Fibroblast of skin of scalp (primary cell): ENCODE measurements at regions not wholly inside any gene's neighbourhood (a gene's known extent, or its start where the extent isn't known, plus 50 kb on each side); places are given as distances from the start of the nearest gene placed in this dataset.
"Not testable (repeated sequence)": the region's sequence is repeated elsewhere in the genome, so short reads cannot be mapped to it uniquely, and the experiment has no call there.

ENCODE experiments used
- DNase-seq: peaks from one replicate; pipeline ENCODE4 v3.0.0-alpha.2; 2013

DNA sequence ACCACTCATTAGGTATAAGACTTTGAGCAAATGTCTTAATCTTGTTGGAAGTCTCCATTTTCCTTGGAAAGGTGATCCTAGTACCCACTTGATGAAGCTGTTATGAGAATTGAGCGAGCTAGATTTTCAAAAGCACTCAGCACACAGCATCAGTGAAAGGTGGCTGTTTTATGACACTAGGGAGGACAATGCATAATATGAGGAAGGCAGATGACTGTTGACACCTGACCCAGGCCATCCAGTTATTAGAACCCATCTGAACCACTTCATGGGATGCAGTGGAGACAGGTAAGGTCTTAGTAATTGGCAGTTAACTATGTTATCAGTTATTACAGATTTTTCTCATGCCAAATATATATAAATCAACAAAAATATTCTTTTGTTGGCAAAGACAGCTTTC is 369.9 kb upstream of the PDE3A start:
- DNase-seq = no peak

DNA sequence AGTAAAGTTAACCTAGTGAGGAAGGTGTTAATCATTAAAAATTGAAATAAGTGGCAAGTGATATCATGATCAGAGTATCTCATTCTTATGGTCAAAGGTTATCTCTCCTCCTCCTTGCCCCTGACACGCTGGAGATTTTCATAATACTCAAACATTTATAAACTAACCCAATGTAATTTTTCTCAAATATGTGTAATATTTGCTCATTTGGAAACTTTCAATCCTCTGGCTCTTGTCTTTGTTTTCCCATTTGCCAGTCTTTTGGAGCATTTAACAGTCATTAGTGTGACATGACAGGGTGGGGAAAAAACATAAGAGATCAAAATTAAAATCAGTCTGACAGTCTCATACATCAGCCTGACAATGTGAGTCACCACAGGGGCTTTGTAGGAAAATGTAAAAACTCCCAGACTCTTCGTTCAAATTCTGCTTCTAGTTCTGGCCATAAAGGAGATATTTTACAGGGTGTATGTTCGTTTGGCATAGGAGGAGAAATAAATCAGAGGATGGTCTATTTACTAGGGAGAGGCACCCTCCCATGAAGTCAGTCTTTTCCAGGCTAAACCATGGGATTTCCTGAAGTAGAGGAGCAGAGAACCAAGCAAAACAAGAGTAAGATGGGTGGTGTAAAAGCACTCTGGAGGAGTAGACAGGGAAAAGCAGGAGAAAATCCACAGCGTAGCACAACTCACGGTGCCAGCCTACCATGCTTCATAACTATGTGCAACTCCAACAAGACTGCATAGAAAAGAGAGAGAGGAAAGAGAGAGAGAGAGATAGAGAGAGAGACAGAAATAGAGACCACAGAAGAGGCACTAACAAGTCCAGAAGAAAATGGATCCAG is 369.2 kb upstream of the PDE3A start:
- peak; percentile 49 for DNase-seq

DNA sequence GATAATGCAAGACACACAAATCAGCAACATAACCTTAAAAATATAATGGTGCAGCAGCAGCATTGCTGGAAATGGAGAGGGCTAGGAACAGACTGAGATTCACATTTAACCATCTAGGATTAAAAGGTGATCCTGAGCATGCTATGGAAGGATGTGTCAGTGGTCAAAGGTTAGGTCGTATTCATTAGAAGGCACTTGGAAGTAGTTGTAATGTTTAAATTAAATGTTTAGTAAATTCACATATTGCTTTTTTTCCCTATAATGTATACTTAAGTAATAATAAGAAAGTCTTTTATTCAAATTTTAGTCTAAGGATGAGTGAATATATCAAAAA is 368.6 kb upstream of the PDE3A start:
- no peak for DNase-seq

DNA sequence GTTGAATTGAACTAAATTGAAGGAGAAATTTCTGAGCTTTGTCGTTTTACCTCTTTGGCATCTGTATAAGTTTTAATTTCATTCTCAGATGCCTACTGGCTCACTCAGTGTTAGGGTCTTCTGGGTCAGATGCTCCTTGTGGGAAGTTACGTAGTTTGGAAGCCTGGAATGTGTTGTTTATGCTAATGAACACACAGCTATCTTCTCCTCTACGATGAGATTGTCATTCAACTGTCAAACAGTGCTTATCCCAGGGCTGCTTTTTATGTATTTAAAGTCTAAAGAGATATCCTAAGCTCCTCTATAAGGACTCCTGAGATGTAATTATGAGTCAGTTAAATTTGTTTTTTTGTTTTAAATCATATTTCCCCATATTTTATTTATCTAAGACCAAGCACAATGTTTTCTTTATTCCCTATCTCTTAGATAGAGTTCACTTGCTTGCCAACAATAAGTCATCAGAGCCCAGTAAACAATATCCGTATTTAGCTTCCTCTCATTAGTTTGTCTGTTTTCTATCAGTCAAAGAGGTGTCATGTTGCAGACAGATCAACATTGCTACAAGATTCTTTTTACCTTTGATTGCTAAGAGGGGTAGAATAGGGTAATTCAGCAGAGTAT is 368.0 kb upstream of the PDE3A start:
- no peak for DNase-seq

DNA sequence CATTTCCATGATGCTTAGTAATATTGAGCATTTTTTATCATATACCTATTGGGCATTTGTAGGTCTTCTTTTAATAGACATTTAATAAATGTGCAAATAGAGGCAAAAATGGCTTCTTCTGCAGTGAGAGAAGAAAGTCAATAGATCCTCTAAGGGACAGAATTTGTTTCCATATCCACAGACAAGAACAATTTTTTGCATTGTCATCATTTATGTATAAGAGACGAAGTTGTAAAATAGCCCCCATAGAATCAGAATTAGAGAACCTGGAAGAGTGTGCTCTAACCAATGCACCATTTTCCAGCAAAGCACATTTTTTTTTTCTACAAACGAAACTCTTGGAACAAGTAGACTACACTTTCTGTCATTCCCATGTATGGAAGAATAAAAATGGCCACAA is 365.1 kb upstream of the PDE3A start:
- DNase-seq = no peak

DNA sequence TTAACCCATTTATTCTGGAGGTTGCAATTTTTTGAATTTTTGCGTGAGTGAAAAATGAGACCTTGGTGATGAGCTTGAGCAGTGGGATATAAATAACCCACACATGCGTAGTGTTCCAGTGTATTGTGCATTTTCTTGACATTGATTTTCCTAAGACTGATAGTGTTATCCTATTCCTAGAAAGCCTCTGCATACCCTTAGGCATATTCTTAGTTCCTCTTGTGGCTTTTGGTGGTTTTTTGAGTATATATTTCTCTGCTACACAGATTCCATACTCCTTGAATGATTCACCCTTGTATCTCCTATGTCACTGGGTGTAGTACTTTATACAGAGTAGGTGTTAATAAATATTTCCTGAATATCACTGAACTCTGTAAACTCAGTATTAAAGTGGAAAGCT is 363.4 kb upstream of the PDE3A start:
- DNase-seq = peak; percentile 80

DNA sequence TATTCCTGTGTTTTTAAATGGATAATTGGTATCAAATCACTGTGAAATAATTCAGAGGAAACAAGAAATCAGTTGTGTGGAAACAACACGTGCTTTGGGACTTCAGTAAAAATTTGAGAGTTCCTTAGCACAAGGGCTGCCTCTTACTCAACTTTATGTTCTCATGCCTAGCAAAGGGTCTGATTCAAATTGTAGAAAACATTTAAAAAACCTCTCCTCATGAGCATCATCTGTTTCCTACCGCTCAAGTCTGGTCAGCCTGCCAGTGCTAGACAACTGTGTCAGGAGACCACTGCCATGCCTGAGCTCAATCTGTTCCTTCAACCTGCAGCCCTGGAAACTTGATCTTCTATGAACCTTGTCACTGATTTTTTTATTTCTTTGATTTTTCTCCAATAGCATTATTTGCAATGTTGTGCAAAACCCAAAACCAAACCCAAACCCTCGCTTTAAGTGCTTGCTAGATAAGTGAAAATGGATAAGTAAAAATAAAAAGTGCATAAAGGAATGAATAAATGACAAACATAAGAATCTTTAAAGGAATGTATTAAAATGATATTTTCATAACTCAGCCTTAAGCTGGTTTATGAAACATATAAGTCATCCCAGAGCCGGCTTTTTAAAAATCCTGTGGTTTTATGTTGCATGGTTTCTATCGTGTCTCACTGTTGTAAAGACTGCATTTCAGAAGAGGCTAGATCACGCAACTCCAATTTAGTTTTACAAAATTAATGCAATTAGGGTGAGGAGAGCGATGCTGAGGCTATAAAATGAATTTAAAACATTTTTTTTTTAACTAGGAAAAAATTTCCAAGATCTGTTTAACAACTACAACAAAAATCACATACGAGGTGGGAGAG is 361.2 kb upstream of the PDE3A start:
- DNase-seq = peak; percentile 95

DNA sequence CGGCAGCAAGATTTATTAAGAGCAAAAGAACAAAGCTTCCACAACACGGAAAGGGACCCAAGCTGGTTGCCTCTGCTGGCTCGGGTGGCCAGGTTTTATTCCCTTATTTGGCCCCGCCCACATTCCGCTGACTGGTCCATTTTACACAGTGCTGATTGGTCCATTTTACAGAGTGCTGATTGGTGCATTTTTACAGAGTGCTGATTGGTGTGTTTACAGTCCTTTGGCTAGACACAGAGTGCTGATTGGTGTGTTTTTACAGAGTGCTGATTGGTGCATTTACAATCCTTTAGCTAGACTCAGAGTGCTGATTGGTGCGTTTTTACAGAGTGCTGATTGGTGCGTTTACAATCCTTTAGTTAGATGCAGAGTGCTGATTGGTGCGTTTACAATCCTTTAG is 358.4 kb upstream of the PDE3A start:
- not testable (repeated sequence) for DNase-seq

DNA sequence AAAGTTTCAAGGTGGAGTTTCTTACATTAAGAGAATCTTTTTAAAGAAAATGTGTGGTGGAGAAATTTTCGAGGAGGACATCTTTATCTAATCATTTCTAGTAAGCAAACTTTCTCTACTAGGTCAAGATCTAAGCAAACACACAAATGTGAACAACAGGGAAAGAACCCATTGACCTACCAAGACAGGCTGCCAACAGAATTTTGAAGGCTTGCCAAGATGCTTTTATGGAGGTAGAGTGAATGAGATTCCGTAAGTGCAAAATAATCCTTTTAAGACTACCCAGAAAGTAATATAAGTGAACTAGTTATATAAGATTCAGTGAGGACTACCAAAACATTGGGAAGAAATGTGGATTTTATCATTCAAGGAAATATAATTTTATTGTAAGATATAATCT is 357.1 kb upstream of the PDE3A start:
- DNase-seq = no peak

DNA sequence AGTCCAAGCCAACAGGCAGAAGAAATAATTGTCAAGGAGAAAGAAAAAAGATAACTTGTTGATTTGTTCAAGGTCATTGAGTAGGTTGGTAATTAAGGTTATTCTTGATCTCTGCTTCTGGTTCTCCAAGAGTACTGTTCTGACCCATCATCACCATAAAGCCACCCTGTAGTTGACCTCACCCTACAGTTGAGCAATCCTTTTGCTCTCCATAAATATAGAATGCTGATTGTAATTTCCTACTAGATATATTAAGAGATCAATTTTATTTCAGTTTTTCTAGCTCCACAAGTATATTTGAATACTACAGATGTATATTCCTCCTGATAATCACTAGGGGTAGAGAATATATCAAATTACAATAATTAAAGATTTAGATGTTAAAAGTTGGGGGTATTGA is 350.5 kb upstream of the PDE3A start:
- no peak for DNase-seq

DNA sequence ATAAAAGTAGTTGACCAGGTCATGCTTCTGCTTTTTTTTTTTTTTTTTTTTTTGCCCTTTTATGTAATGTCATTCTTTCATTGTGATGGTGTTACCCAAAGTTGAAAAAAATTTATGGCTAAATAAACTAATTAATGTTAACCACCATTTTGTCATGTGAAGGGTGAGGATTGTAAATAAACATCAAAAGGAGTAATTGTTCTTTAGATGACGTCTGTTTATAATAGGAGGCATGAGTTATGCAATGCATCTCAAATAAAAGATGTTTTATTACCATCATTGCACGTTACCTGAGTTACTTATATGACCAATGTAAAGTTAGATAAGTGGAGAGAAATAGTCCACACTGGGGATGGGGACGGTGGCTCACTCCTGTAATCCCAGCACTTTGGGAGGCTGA is 349.9 kb upstream of the PDE3A start:
- DNase-seq = no peak

DNA sequence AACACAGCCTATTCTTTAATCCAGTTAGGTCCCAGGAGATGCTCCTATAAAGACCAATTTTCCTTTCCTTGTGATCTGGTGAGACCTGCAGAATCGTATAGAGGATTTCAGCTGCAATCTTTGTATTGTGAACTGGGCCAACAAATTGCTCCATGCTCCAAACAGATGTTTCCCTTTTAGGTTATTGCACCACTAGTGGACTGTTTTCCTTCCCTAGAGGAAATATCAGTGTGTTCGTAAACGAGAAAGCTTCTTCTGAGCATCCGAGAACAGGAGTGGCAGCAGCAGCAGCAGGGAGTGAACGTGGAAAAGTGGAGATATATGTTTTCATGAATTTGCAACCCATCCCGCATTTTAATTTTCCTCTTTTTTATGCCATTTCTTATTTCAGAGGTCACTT is 344.1 kb upstream of the PDE3A start:
- DNase-seq = peak; percentile 19

DNA sequence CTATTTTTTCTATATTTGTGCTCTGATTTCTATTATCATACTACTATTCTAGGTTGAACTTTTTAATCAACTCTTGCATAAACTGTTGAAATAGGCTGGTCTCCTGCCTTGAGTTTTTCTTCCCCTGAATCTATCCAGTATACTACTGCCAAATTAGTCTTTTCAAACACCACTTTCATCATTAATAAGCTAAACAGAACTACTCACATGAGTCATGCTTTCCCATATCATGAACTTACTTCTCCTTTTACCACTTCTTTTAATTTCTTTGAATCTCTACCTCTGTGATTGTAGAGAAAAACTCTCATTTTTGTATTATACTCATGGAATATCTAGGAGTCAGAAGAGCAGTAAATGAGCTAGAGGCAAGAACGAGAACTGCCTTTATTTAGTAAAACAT is 340.3 kb upstream of the PDE3A start:
- no peak for DNase-seq

DNA sequence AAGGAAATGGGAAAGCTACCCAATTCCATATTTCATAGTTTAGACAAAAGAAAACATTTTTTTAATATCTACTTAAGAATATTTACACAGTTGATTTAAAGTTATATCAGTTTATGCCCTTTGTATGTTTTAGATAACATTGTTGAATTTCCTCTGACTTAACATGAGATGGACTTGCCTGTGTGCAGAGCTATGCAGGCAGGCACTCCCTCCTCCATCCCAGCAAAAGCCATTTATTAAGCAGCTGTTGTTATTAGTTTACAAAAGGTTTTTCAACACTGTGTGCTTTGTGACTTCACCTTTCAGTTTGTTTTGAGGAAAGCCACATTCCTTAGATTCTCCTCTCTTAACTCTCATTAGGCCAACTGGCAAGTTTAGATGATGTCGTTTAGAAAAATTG is 337.5 kb upstream of the PDE3A start:
- no peak for DNase-seq

DNA sequence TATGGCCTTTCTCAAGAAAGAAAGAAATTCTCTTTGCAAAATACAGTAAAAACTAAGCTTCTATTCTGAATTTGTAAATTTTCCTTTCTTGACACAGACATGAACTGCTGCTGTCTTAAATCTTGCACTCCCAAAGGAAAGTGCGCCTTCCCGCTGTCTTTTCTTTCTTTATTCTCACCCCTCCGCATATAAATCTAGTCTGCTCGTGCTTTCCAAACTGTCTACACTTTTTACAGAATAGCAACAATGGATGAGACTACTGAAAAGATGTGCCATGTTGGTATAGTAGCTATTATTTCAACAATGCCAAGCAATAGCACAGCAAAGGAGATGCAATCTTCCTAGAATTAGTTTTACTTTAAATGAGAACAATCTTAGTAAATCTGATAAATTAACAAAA is 328.8 kb upstream of the PDE3A start:
- no peak for DNase-seq

DNA sequence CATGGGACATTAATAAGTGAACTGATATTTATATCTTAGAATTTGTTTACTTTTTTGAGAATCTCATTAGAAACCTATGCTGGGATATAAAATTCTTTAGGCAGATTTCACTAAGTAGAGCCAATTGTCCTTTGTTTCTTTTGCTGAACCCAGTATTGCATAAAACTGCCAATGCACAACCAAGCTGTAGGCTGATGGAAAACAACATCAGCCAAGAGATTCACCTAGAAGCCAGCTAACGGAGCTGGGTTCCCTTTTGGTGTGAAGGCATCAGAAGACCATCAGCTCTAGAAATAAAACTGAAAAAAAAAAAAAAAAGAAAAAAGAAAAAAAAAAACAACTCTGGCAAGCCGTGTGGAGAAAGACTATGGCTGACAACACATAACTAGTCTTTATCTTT is 328.2 kb upstream of the PDE3A start:
- DNase-seq = no peak

DNA sequence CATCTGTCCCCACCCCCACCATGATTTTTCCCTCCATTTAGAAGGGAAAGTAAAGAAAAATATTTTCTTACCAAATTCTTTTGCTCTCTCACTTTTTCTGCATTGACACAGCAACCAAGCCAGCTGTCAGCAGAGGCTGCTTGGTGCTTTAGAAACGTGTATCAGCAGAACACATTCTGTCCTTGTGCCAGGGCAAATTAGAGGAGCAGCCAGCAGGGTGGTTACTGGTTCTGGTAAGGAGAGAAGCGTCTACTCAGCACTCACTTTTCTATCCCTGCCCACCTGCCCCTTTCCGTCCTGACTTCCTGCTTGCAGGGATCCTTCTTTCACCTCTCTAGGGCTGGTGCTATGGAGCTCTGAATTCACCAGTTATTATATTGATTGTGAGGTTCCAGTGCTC is 327.5 kb upstream of the PDE3A start:
- DNase-seq = peak; percentile 67

DNA sequence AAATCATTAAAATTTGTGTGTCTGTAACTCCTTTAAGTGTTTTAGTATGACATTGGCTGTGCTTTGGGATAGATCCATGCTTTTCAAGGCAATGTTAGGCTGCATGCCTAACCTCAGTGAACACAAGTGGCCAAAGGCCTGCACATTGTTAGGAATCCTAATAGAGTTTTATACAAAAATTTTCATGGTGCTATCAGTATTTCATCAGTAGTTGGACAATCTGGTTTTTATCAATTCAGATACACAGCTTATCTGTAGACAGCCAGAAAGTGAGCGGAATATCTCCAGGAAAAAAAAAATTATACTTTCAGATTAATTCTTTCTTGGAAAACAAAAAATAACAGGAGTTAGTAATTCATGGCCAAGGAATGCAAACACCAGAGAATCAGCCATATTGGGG is 324.0 kb upstream of the PDE3A start:
- no peak for DNase-seq

DNA sequence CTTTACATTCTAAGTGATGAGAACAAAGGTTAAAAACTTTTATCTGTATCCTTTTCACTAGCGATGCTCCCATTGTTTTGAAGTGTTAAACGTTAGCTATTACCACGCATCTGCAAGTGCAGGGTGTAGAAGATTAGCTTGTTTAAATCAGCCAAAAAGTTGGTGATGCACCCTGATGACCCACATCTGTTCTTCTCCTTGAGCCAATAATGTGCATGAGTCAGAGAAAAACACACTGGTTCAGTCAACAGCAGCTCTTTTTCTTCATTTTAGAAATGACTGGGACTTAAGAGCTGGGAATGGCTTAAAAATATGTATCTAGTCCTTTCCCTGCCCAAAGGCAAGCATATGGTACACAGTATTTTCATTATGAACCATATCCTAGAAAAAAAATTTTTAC is 323.5 kb upstream of the PDE3A start:
- peak; percentile 74 for DNase-seq

DNA sequence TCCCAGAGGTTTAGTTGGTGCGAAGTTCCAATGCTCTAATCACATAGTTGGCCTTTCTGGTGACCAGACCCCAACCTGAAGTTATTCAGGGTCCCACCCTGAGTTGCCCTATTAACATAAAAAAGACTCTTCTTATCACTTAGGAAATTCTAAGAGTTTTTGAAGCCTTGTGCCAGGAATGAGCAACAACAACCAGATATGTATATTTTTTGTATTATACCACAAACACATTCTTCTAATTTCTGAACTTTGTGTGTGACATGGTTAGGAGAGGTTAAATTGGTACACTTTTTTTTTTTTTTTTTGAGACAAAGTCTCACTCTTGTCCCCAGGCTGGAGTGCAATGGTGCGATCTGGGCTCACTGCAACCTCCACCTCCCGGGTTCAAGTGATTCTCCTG is 320.4 kb upstream of the PDE3A start:
- peak; percentile 53 for DNase-seq

DNA sequence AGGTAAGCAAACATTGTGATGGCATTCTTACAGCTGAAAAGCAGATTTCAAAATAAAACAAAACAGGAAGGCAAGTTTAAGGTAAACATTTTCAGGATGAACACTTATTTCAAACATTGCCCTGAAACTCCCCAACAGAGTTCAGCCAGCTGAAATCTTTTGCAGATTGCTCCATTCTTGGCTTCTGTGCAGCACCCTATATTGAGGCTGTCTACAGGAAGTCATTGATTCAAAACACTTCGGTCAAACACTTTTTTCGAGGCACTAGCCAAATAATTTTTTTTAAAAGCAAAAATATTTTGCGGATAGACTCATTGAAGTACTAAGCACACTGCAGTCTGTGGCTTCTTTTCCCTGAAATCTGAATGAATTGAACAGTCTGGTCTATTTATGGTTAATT is 318.1 kb upstream of the PDE3A start:
- DNase-seq = peak; percentile 58

DNA sequence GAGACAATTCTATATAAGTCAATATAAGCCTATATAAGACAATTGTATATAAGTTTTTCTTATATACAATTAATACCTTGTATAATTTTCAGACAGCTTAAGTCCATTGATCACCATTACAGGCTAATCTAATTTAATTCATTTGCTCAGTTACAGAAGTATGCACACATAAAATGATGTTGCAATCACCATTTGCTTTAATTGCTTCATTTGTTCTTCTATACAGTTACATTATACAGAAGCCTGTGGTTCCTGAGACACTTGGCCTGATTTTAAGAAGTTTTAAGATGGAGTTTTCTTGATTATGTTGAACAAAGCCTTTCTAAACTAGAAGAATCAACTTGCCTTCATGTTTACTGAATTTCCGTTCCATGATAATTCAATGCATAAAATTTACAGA is 314.6 kb upstream of the PDE3A start:
- no peak for DNase-seq

DNA sequence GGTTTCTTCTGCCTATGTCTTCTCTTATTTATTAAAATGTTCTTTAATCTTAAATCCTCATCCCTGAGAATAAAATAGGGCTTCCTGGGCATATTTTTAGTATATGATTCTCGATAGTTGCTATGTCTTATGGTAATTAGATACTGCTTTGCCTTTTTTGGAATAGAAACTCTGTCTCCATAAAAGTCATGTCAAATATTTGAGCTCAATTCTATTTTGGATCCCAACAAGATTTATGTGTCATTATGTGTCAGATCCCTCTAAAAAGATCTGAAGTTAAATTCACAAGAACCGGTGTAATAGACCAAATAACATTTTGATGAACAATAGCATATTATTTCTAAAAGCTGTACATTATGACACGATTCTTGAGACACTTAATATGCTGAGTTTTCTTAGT is 312.5 kb upstream of the PDE3A start:
- peak; percentile 66 for DNase-seq

DNA sequence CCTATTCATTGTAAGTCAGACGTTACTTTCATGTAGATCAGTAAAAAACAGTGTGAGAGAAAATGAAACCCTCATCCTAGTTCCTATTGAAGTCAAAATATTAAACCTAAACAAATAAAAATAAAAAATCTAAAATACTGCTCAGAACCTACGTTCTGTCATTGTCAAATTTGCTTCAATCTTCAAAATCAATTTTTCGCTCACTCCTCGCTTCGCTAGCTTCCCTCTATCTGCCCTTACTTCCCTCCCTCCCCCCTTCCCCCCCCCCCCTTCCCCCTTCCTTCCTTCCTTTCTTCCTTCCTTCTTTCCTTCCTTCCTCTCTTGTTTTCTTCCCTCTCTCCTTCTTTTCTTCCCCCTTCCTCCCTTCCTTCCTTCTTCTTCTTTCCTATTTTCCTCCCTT is 310.9 kb upstream of the PDE3A start:
- DNase-seq = no peak
